ENCODE measurements at regions not wholly inside any gene's neighbourhood (a gene's known extent, or its start where the extent isn't known, plus 50 kb on each side); places are given as distances from the start of the nearest gene placed in this dataset.

DNA sequence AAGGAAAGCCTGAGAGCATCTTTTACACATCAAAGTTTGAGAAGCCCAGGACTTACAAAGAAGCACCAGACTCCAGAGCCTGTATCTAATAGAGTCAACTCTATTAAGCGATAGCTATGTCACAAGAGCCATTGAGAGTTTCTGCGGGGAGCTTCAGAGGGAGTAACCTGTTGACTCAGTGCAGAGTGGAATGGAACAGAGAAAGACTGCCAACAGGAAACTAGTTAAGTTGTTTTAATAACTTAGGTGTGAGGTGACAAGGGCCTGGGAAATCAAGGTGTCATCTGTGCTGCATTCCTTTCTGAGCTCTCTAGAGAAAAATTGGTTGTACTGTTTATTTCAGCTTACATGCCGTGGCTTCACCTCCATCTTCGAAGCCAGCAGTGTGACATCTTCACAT is 513.8 kb upstream of the POU3F3 start:
- TF ChIP-seq, protein P1, sequence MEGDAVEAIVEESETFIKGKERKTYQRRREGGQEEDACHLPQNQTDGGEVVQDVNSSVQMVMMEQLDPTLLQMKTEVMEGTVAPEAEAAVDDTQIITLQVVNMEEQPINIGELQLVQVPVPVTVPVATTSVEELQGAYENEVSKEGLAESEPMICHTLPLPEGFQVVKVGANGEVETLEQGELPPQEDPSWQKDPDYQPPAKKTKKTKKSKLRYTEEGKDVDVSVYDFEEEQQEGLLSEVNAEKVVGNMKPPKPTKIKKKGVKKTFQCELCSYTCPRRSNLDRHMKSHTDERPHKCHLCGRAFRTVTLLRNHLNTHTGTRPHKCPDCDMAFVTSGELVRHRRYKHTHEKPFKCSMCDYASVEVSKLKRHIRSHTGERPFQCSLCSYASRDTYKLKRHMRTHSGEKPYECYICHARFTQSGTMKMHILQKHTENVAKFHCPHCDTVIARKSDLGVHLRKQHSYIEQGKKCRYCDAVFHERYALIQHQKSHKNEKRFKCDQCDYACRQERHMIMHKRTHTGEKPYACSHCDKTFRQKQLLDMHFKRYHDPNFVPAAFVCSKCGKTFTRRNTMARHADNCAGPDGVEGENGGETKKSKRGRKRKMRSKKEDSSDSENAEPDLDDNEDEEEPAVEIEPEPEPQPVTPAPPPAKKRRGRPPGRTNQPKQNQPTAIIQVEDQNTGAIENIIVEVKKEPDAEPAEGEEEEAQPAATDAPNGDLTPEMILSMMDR (IDR thresholded peaks at IDR 0.05) = no peak
- TF ChIP-seq POLR2A (IDR thresholded peaks at IDR 0.05) = no peak

Data from Peyer's patch (tissue), 4 donors.